Type B pancreatic cell (in vitro differentiated cells): ENCODE measurements at regions not wholly inside any gene's neighbourhood (a gene's known extent, or its start where the extent isn't known, plus 50 kb on each side); places are given as distances from the start of the nearest gene placed in this dataset.
"Not testable (repeated sequence)": the region's sequence is repeated elsewhere in the genome, so short reads cannot be mapped to it uniquely, and the experiment has no call there.

Source experiments
- DNase-seq: peaks from one replicate; pipeline ENCODE4 v3.0.0; 2021; ENCODE audit warnings: mixed read lengths; ENCODE audit not compliant: unreplicated experiment; ENCODE audit errors: extremely low spot score
- H3K27ac Mint-ChIP-seq: 2 replicates; pipeline ENCODE4 v1.8.0; 2021; ENCODE audit warnings: mild to moderate bottlenecking, mixed read lengths
- H3K27me3 Mint-ChIP-seq: 2 replicates; pipeline ENCODE4 v1.8.0; 2021; ENCODE audit warnings: mixed read lengths
- H3K36me3 Mint-ChIP-seq: 2 replicates; pipeline ENCODE4 v1.8.0; 2021; ENCODE audit warnings: mixed read lengths
- H3K4me1 Mint-ChIP-seq: one replicate; pipeline ENCODE4 v1.8.0; 2021; ENCODE audit warnings: mixed read lengths; ENCODE audit not compliant: unreplicated experiment
- H3K4me3 Mint-ChIP-seq: 2 replicates; pipeline ENCODE4 v1.8.0; 2021; ENCODE audit warnings: mild to moderate bottlenecking, mixed read lengths
- H3K9me3 Mint-ChIP-seq: 2 replicates; pipeline ENCODE4 v1.8.0; 2021; ENCODE audit warnings: mixed read lengths
- TF ChIP-seq, protein P1 (sequence below): fragments of 200-600 bp; sonication (generic); conservative IDR thresholded peaks from 2 replicates; pipeline ENCODE4 v1.5.0; 2021; ENCODE audit warnings: antibody characterized with exemption, mild to moderate bottlenecking

DNA sequence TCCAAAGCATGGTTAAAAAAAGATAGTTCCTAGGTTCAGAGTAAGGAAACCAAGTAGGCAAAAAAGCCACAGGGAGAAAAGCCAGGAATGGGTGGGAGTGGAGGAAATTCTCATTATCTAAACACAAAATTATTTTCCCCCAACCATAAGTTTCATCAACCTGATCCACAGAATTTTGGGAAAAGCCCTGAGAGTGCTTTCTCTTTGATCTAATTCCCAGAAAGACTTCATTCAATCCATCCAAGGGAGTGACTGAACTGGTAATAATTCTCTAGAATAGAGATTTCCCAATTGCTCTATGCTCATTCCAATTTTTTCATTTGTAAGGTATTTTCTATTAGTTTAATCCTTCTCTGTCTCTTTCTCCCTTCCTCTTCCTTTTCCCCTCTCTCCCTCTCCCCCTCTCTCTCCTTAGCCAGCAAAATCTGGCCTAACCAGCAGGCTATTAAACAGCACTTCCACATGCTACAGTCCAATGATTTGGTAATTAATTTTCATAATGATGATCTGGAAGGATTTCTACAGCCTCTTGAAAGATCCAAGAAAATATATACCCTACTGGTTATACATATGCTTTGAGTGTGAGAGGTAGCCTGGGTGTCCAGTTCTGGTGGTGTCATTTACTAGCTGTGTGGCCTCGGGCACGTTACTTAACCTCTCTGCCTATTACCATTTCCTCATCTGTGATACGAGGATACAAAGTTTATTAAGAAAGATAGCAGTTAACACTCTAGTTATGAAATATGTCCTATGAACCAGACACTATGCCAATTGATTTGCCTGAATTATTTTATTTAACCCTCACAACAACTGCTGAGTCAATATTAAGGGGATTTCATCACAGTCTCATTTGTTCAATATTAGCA is 251.5 kb upstream of the RASGEF1B start:
- Mint-ChIP-seq H3K36me3 (no peaks in the 10 kb centered on the region), H3K4me3 (peak overlapping the region; percentile 29), H3K27me3 (no peaks in the 10 kb centered on the region), H3K9me3 (no peaks in the 10 kb centered on the region), H3K4me1 (peaks cover 33% of the 10 kb centered on the region), H3K27ac (peak overlapping the region; percentile 5)
- DNase-seq = no peak
- TF ChIP-seq, protein P1, sequence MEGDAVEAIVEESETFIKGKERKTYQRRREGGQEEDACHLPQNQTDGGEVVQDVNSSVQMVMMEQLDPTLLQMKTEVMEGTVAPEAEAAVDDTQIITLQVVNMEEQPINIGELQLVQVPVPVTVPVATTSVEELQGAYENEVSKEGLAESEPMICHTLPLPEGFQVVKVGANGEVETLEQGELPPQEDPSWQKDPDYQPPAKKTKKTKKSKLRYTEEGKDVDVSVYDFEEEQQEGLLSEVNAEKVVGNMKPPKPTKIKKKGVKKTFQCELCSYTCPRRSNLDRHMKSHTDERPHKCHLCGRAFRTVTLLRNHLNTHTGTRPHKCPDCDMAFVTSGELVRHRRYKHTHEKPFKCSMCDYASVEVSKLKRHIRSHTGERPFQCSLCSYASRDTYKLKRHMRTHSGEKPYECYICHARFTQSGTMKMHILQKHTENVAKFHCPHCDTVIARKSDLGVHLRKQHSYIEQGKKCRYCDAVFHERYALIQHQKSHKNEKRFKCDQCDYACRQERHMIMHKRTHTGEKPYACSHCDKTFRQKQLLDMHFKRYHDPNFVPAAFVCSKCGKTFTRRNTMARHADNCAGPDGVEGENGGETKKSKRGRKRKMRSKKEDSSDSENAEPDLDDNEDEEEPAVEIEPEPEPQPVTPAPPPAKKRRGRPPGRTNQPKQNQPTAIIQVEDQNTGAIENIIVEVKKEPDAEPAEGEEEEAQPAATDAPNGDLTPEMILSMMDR = no peak

DNA sequence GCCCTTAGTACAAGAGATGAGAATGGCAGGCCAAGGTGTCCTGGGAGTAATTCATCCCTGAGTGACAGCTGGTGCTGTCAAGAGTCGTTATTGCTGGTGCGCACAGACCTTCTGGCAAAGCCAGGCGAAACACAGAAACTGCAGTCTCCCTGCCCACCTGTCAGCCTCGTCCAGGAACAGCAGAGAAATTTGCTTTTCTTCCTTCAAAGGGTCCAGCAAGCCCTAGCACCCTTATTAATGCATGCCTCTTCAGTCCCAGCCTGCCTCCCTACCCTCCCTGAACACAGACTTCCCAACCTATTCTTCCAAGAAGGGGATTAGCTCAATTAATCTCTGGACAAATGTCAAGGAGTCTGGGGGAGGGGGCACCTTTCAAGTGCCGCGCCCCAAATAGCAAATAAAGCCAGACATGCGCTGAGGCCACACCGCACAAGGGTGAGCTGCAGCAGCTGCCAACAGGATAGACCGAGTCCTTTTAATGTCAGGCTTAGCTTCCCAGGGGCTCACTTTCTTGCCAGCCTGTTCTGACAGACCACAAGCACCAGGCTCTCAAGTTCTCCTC is 250.7 kb upstream of the RASGEF1B start:
- DNase-seq = no peak
- TF ChIP-seq, protein P1 = no peak
- Mint-ChIP-seq H3K36me3 (no peaks in the 10 kb centered on the region), H3K4me3 (no peak overlapping the region), H3K27me3 (no peaks in the 10 kb centered on the region), H3K9me3 (no peaks in the 10 kb centered on the region), H3K27ac (no peak overlapping the region), H3K4me1 (peaks cover 33% of the 10 kb centered on the region)

DNA sequence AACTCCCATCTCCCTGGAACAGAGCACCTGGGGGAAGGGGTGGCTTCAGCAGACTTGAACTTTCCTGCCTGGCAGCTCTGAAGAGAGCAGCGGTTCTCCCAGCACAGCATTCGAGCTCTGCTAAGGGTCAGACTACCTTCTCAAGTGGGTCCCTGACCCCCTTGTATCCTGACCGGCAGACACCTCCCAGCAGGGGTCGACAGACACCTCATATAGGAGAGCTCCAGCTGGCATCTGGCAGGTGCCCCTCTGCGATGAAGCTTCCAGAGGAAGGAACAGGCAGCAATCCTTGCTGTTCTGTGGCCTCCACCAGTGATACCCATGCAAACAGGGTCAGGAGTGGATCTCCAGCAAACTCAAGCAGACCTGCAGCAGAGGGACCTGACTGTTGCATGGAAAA is 244.1 kb upstream of the RASGEF1B start:
- TF ChIP-seq, protein P1 = no peak
- Mint-ChIP-seq H3K4me1 (peaks cover 20% of the 10 kb centered on the region), H3K9me3 (peaks cover 7% of the 10 kb centered on the region), H3K27me3 (peaks cover 2% of the 10 kb centered on the region), H3K4me3 (no peak overlapping the region), H3K27ac (no peak overlapping the region), H3K36me3 (no peaks in the 10 kb centered on the region)
- no peak for DNase-seq

DNA sequence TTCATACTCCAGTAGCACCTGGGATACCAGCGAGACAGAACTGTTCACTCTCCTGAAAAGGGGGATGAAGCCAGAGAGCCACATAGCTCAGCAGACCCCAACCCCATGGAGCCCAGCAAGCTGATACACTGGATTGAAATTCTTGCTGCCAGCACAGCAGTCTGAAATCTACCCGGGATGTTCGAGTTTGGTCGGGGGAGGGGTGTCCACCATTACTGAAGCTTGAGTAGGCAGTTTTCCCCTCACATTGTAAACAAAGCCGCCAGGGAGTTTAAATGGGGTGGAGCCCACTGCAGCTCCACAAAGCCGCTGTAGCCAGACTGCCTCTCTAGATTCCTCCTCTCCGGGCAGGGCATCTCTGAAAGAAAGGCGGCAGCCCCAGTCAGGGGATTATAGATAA is 243.7 kb upstream of the RASGEF1B start:
- DNase-seq = not testable (repeated sequence)

DNA sequence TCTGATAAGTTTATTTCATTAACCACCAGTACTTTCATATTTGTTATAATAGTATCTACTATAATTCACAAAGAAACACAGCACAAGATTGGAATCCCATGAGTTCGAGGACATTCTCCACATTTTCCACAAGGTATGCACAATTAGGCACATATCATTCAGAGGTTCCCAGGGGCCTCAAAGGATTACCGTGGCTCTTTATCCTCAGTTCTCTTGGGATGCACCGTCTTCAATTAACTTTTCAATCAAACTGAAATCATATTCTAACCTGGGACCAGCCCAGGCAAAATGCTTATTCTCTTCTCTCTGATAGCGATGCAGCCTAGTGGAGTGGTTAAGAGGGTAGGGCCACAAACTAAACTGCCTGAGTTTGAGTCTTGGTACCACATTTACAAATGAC is 242.6 kb upstream of the RASGEF1B start:
- H3K9me3 Mint-ChIP-seq = peaks cover 7% of the 10 kb centered on the region
- H3K27ac Mint-ChIP-seq = peak overlapping the region; percentile 73
- peaks cover 20% of the 10 kb centered on the region for H3K4me1 Mint-ChIP-seq

More for the DNA sequence above, 243.7 kb upstream of the RASGEF1B start:
- H3K4me1 Mint-ChIP-seq = peaks cover 20% of the 10 kb centered on the region
- H3K9me3 Mint-ChIP-seq, H3K4me3 Mint-ChIP-seq, H3K27me3 Mint-ChIP-seq, H3K27ac Mint-ChIP-seq, H3K36me3 Mint-ChIP-seq: not testable (repeated sequence)

DNA sequence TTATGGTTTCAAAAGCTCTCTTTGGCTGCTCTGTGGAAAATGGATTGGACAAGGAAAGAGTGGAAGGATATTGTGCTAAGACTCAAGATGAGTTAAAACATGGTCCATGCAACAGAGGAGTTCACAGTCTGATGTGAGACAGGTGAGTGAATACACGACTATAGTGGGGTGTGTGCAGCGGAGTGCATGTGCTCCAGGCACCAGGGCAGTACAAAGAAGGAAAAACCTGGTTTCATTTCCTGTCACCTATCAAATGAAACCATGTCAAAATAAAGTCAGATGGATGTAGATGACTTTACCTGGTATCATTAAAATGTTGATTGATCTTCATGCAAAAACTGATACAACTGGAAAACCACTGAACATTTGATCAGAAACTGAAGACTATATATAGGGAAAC is 241.0 kb upstream of the RASGEF1B start:
- Mint-ChIP-seq H3K27me3 (peaks cover 2% of the 10 kb centered on the region), H3K27ac (no peak overlapping the region), H3K4me1 (peaks cover 20% of the 10 kb centered on the region), H3K36me3 (no peaks in the 10 kb centered on the region), H3K4me3 (no peak overlapping the region), H3K9me3 (peaks cover 7% of the 10 kb centered on the region)
- DNase-seq = no peak
- TF ChIP-seq, protein P1 = no peak

More for the DNA sequence above, 242.6 kb upstream of the RASGEF1B start:
- TF ChIP-seq, protein P1 = no peak
- no peak for DNase-seq
- no peaks in the 10 kb centered on the region for H3K36me3 Mint-ChIP-seq
- no peak overlapping the region for H3K4me3 Mint-ChIP-seq
- H3K27me3 Mint-ChIP-seq = peaks cover 2% of the 10 kb centered on the region
